PFSK-1 (cell line): ENCODE measurements at regions not wholly inside any gene's neighbourhood (a gene's known extent, or its start where the extent isn't known, plus 50 kb on each side); places are given as distances from the start of the nearest gene placed in this dataset.

Experiments used
- FOXP2 ChIP-seq: optimal IDR thresholded peaks from 2 replicates; pipeline ENCODE3; 2011; ENCODE audit warnings: borderline replicate concordance, control low read depth, inconsistent platforms; ENCODE audit not compliant: insufficient read depth; ENCODE audit errors: extremely low read length, extremely low read depth
- POLR2AphosphoS5 ChIP-seq: IDR thresholded peaks from 2 replicates; pipeline ENCODE4 v1.6.1; 2012; ENCODE audit warnings: low read depth, mild to moderate bottlenecking, control low read depth, low read length, moderate library complexity
- SIN3A ChIP-seq: IDR thresholded peaks from 2 replicates; pipeline ENCODE4 v1.6.1; 2012; ENCODE audit warnings: mild to moderate bottlenecking, low read length, moderate library complexity, borderline replicate concordance; ENCODE audit not compliant: insufficient read depth
- TAF1 ChIP-seq: IDR thresholded peaks from 2 replicates; pipeline ENCODE4 v1.6.1; 2012; ENCODE audit warnings: low read length, control low read depth, borderline replicate concordance; ENCODE audit not compliant: insufficient read depth
- TF ChIP-seq, protein P1 (sequence below), 2 experiments: IDR thresholded peaks; 2 replicates each; pipeline versions ENCODE4 v1.6.1 to v1.8.0; 2011 to 2012; ENCODE audit warnings: low read depth in 2 of 2, low read length in 2 of 2, control low read depth in 1 of 2, inconsistent platforms in 1 of 2, mild to moderate bottlenecking in 1 of 2, moderate library complexity in 1 of 2; ENCODE audit not compliant: insufficient read depth in 1 of 2

- TF ChIP-seq FOXP2 (no peak), POLR2AphosphoS5 (no peak), TAF1 (no peak), SIN3A (no peak)
- TF ChIP-seq, protein P1, sequence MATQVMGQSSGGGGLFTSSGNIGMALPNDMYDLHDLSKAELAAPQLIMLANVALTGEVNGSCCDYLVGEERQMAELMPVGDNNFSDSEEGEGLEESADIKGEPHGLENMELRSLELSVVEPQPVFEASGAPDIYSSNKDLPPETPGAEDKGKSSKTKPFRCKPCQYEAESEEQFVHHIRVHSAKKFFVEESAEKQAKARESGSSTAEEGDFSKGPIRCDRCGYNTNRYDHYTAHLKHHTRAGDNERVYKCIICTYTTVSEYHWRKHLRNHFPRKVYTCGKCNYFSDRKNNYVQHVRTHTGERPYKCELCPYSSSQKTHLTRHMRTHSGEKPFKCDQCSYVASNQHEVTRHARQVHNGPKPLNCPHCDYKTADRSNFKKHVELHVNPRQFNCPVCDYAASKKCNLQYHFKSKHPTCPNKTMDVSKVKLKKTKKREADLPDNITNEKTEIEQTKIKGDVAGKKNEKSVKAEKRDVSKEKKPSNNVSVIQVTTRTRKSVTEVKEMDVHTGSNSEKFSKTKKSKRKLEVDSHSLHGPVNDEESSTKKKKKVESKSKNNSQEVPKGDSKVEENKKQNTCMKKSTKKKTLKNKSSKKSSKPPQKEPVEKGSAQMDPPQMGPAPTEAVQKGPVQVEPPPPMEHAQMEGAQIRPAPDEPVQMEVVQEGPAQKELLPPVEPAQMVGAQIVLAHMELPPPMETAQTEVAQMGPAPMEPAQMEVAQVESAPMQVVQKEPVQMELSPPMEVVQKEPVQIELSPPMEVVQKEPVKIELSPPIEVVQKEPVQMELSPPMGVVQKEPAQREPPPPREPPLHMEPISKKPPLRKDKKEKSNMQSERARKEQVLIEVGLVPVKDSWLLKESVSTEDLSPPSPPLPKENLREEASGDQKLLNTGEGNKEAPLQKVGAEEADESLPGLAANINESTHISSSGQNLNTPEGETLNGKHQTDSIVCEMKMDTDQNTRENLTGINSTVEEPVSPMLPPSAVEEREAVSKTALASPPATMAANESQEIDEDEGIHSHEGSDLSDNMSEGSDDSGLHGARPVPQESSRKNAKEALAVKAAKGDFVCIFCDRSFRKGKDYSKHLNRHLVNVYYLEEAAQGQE (IDR thresholded peaks at IDR 0.05; ENCODE audit: insufficient read depth in 1 of 2, low read depth in 2 of 2, low read length in 2 of 2) = no peak
Observed at GRCh38 chr6:133730881-133731280, 158.0 kb upstream of the TCF21 start.

GRCh38 chr6:133740218-133740617 is 148.7 kb upstream of the TCF21 start:
- TF ChIP-seq FOXP2 (no peak), SIN3A (no peak), TAF1 (no peak), POLR2AphosphoS5 (no peak)
- TF ChIP-seq, protein P1 (IDR thresholded peaks at IDR 0.05; ENCODE audit: insufficient read depth in 1 of 2, low read depth in 2 of 2, low read length in 2 of 2) = no peak

DNA sequence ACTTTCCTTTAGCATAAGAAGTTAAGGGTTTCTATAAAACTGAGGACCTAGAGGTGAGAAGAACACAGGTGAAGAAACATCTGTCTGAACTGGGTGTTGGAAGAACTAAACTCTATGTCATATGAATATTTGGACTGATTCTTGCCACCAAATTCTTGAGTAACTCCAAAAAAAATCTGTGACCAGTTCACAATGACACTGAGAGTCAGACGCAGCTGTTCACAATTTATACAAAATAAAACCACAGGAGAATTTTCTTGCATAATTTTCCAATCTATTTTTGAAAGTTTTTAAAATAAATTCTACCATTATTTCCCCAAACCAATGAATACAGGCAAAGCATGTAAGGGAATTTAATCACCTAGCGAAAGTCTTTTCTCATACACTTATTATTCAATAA is 148.1 kb upstream of the TCF21 start:
- TF ChIP-seq POLR2AphosphoS5 = no peak
- TF ChIP-seq FOXP2 = no peak
- TF ChIP-seq TAF1 = no peak
- no peak for TF ChIP-seq SIN3A
- TF ChIP-seq, protein P1 (IDR thresholded peaks at IDR 0.05; ENCODE audit: insufficient read depth in 1 of 2, low read depth in 2 of 2, low read length in 2 of 2) = no peak

DNA sequence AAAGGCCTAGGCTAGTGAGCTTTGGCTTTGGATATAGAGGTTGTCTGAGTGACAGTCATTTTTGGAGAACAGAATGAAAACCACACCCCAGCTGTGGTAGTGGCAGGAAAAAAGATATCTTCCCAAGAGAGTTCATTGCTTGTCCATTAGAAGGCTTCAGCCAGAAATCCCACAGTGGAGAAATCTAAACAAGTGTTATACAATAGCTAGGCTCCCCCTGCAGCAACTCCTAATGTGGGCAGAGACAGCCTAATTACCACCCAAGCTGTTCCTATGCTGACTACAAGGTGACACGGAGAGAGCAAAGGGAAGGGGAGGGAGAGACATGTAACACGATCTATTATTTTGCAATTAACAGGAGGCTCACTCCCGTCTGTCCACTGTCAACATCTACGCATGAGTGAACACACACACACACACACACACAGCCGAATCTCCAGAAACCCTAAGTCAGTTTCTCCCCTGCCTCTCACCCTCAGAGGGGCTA is 147.5 kb upstream of the TCF21 start:
- TF ChIP-seq SIN3A = peak; percentile 82; the same call in 1 of the 2 replicates
- no peak for TF ChIP-seq TAF1
- peak; percentile 29; the same call in 1 of the 2 replicates for TF ChIP-seq POLR2AphosphoS5
- peak; percentile 63 for TF ChIP-seq FOXP2
- TF ChIP-seq, protein P1 (IDR thresholded peaks at IDR 0.05; ENCODE audit: insufficient read depth in 1 of 2, low read depth in 2 of 2, low read length in 2 of 2) = 0 out of 4 replicates have a peak, but pooled peaks of 1 of the 2 experiments have one; percentile 46
